Jurkat, Clone E6-1 (cell line): ENCODE measurements at regions not wholly inside any gene's neighbourhood (a gene's known extent, or its start where the extent isn't known, plus 50 kb on each side); places are given as distances from the start of the nearest gene placed in this dataset.
"Not testable (repeated sequence)": the region's sequence is repeated elsewhere in the genome, so short reads cannot be mapped to it uniquely, and the experiment has no call there.

Experiments
- DNase-seq: peaks from one replicate; pipeline ENCODE4 v3.0.0-alpha.2; 2011; ENCODE audit warnings: low read depth, low spot score
- H3K4me3 ChIP-seq: 2 replicates; pipeline ENCODE4 v1.5.1; 2011; ENCODE audit warnings: mild to moderate bottlenecking, low read length, control low read depth, moderate library complexity

- DNase-seq, result no peak
- H3K4me3 ChIP-seq, result no peak overlapping the region
Measured at GRCh38 chr6:4635666-4636065, 140.5 kb upstream of the CDYL start.

GRCh38 chr6:4632421-4632820 is 143.8 kb upstream of the CDYL start:
- H3K4me3 ChIP-seq, result no peak overlapping the region
- no peak for DNase-seq

GRCh38 chr6:4629789-4630188 is 146.4 kb upstream of the CDYL start:
- not testable (repeated sequence) for DNase-seq, H3K4me3 ChIP-seq

DNA sequence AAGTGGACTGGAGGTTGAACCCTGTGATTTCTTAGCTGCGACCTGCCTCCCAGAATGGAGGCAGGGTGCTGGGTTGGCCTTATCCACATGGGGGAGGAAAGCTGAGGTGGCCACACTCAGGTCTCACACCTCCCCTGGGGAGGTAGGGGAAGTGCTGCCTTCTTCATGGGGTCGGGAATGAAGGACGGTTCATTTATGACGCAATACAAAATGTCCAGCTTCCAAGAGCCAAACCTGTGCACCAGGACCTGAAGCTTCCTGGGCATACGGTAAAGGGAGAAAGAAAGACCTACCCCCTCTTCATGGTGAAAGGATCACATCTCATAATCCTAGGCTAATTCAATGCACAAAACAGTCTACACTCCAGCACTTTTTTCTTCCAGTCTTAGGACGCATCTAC is 150.6 kb upstream of the CDYL start:
- DNase-seq, result no peak
- H3K4me3 ChIP-seq, result no peak overlapping the region

DNA sequence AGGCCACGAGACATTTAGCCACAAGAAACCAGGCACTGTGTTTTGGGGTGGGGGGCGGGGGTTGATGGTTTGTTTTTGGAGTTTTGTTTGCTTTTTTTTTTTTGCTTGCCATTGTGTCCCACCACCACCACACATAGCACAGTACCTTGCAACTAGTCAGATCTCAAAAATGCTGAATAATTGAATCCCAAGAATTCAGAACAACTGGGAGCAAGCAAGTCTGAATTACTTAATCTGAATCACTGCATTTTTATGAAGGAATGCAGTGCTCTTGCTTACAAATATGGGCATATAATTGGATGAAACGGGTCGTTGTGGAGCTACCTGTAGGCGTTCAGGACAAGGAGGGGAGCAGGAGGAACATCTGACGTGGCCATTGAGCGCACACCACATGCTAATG is 151.5 kb upstream of the CDYL start:
- no peak overlapping the region for H3K4me3 ChIP-seq
- DNase-seq, result no peak

DNA sequence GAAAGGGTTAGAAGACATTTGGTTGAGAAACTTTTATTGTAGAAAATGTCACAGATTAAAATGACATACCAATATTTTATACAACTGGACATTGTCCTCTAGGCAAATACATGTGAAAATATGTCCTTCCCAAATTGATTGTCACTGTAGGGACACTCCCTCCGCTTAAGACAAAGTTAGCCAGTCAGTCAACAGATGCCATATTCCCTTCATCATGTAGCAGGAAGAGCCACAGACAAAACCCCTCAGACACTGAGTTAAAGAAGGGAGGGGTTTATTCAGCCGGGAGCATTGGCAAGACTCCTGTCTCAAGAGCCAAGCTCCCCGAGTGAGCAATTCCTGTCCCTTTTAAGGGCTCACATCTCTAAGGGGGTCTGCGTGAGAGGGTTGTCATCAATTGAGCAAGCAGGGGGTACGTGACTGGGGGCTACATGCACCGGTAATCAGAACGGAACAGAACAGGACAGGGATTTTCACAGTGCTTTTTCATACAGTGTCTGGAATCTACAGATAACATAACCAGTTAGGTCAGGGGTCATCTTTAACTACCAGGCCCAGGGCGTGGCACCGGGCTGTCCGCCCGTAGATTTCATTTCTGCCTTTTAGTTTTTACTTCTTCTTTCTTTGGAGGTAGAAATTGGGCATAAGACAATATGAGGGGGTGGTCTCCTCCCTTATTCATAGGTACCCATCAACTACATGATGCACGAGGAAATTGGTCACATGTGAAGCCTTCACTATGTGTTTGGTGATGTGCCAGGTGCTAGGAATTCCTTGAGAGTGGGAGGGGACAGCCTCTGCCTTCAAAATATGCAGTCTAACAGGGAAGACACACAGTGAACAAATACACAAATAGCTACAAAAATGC is 155.7 kb upstream of the CDYL start:
- no peak for DNase-seq
- H3K4me3 ChIP-seq, result no peak overlapping the region

DNA sequence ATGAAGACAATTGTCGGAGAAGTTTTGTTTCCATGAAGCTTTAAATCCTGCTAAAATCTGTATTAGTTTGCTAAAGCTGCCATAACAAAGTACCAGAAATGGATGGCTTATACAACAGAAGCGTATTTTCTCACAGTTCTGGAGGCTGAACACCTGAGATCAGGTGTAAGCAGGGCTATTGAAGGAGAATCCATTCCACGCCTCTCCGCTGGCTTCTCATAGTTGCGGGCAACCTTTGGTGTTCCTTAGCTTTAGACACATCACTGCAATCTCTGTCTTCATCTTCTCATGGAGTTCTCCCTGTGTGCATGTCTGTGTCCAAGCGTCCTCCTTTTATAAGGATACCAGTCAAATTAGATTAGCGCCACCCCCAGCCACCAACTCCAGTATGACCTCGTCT is 159.9 kb upstream of the CDYL start:
- DNase-seq, result no peak
- H3K4me3 ChIP-seq, result no peak overlapping the region

GRCh38 chr6:4615891-4616290 is 160.3 kb upstream of the CDYL start:
- DNase-seq, result no peak

DNA sequence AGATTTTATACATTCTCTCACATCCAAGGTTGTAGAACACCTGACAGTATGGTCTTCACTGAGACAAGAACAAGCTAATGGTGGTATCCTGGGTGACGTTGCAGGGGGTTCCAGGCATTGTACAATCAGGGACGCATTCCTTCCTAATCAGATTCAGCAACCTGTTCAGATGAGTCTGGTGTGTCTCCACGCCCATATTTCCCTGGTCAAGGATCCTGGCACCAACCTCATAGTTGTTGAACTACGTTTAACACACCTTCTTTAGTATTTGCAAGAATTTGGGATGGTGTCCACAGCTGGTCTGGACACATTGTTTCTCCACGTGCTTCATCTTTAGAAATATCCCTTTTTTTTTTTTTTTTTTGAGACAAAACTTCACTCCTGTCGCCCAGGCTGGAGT is 161.0 kb upstream of the CDYL start:
- no peak overlapping the region for H3K4me3 ChIP-seq
- no peak for DNase-seq

More at GRCh38 chr6:4615891-4616290, 160.3 kb upstream of the CDYL start:
- no peak overlapping the region for H3K4me3 ChIP-seq

- no peak overlapping the region for H3K4me3 ChIP-seq
Measured at GRCh38 chr6:4614637-4615036, 161.6 kb upstream of the CDYL start.

DNA sequence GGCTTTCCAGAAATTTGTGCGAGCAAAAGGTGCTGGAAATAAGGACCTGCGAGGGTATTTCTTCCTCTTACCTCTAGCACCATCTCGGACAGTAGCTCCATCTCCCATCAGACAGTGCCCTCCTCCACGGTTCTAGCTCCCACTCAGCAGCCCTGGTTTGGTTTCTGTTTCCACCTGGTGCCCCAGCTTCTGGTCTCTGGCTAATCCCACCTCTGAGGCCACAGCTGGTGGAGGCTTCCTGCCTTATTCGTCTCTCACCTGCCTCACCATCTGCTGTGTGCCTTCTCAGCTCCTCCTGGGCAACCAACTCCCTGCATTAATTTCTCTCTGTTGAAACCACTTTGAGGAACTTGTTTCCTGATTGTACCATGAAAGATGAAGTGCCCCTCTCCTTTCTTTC is 162.4 kb upstream of the CDYL start:
- peak; percentile 16 for DNase-seq
- H3K4me3 ChIP-seq, result no peak overlapping the region

More at GRCh38 chr6:4614637-4615036, 161.6 kb upstream of the CDYL start:
- no peak for DNase-seq

- H3K4me3 ChIP-seq, result no peak overlapping the region
- DNase-seq, result peak; percentile 9
Measured at GRCh38 chr6:4613381-4613780, 162.8 kb upstream of the CDYL start.

DNA sequence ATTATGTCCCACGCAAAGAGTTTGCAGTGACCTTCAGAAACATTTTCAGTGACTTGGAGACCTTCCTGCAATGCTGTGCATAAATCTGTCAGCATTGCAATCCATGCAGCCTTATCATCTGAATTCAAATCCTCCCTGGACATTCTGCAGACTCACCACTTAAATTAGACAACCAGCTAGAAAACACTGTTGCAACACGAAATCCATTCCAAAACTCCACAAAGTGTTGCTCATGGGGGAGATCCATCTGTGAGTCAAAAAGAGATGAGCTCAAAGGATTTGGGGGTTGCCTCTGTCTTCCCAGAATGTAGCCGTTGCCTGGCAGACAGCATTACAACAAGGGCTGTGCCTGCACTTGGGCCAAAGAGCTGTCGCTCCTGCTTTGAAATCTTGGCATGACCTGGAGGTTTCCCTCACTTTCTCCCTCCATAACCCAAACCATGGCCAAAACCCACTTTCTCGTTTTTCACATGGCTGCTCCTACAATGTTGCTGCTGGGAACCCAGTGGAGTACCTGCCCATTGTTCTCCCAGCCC is 163.5 kb upstream of the CDYL start:
- no peak for DNase-seq
- no peak overlapping the region for H3K4me3 ChIP-seq

DNA sequence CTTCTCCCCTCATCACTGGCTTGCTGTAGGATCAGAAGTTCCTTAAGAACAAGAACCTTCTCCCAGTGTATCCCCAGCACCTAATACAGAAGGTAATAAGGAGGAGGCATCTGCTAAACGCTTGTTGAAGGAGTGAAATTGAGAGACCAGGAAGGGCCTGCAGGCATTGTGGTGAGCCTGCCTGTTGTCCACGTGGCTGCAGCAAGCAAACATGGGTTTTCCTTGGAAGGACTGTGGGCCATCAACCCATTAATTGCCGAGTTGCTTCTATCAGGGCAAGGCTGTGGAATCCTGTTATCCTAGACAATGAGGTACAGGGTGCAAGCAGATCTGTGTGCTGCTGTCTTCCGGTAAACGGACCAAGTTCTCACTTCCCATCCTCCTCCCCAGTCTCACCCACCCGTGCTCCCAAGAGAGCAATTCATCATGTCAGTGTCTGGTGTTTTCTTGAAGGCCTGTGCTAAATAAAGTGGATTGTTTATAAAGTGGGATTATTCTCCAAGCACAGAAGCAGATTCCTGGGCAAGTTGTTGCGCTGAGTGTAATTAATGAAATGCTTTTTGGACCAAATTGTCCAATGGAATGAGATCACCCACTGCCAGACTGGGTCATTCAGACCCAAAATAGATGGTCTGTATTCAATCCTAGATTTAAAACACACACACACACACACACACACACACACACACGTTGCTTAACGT is 164.6 kb upstream of the CDYL start:
- H3K4me3 ChIP-seq, result no peak overlapping the region
- DNase-seq, result no peak

GRCh38 chr6:4610256-4610655 is 165.9 kb upstream of the CDYL start:
- DNase-seq, result peak; percentile 16
- no peak overlapping the region for H3K4me3 ChIP-seq

- H3K4me3 ChIP-seq, result no peak overlapping the region
- DNase-seq, result no peak
Measured at GRCh38 chr6:4608361-4609115, 167.7 kb upstream of the CDYL start.

DNA sequence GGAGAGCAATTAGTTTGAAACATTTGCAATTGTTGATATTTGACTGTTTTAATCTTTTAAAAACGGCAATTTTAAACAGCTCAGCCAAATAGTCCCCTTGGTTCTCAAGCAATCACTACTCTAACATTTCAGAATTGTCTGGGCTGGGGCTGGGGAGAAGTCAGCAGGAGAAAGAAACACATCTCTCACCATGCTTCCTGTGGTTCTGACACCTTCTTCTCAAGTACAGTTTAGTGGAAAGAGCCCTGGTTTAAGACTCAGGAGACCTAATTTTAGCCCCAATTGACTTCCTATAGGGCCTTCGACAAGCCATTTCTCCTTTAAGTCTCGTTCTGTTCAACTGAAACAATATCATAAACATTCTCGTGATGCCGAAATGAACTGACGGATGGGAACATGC is 168.4 kb upstream of the CDYL start:
- no peak overlapping the region for H3K4me3 ChIP-seq
- no peak for DNase-seq

- H3K4me3 ChIP-seq, result no peak overlapping the region
- DNase-seq, result no peak
Measured at GRCh38 chr6:4606821-4607704, 169.1 kb upstream of the CDYL start.

DNA sequence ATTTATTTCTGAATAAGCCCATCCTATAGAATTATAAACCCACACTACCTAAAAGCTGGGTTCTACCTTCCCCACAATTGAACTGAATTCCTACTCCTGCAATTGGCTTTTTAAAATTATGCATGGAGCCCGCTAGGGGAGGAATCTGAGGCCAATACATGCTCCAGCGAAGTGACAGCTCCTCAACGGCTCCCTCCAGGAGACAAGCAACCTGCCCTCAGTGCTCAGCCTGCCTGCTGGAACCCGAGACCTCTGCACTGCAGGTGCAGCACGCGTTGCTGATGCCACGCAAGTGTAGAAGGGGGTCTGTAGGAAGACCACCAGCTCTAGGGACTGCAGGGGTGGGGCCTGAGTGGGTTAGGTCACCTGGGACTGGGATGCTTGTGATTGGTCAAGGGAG is 170.2 kb upstream of the CDYL start:
- DNase-seq, result no peak
- H3K4me3 ChIP-seq, result no peak overlapping the region
